ENCODE measurements at regions not wholly inside any gene's neighbourhood (a gene's known extent, or its start where the extent isn't known, plus 50 kb on each side); places are given as distances from the start of the nearest gene placed in this dataset.

DNA sequence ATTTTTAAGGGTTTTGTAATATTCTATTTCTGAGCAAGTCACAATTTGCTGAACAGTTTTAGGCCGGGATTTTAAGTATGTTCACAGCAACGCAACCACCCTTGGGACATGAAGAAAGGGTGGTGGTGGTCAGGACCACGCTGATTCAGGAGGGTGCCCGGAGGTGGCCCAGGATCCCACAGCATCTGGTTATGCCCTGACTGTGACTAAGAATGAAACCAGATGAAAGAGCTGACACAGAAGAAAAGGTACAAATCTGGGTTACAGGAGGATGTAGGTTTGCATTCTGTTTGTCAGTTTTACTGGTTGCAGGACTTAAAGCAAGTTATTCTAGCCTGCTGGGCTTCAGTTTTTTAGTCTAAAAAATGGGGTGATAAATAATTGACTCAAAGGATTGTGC, 279.7 kb downstream of the CCSER2 start:
- no peak for TF ChIP-seq CTCF (IDR thresholded peaks at IDR 0.05; ENCODE audit: insufficient read depth, low read depth, low read length)
- TF ChIP-seq EZH2 (IDR thresholded peaks at IDR 0.05; ENCODE audit: insufficient read depth, low read length): no peak
